Uterus (tissue), 3 donors: ENCODE measurements at regions not wholly inside any gene's neighbourhood (a gene's known extent, or its start where the extent isn't known, plus 50 kb on each side); places are given as distances from the start of the nearest gene placed in this dataset.

Experiments
- DNase-seq, 2 donors: peaks; one replicate each; pipeline ENCODE4 v3.0.0-alpha.2; 2019 to 2020
- H3K27ac ChIP-seq, 2 donors: fragments of 200-600 bp; sonication (generic); 1 replicate in 1 of 2; 2 replicates in 1 of 2; pipeline ENCODE4 v1.5.1; 2016 to 2018
- H3K27me3 ChIP-seq, 2 donors: fragments of 200-600 bp; sonication (generic); one replicate each; pipeline ENCODE4 v1.5.1; 2018 to 2019; ENCODE audit warnings: control low read depth in 1 of 2
- H3K36me3 ChIP-seq, 2 donors: fragments of 200-600 bp; sonication (generic); one replicate each; pipeline ENCODE4 v1.5.1; 2019; ENCODE audit warnings: control low read depth in 1 of 2
- H3K4me1 ChIP-seq, 2 donors: fragments of 200-600 bp; sonication (generic); one replicate each; pipeline ENCODE4 v1.5.1; 2018 to 2019; ENCODE audit warnings: control low read depth in 1 of 2
- H3K4me3 ChIP-seq, 2 donors: fragments of 200-600 bp; sonication (generic); 1 replicate in 1 of 2; 2 replicates in 1 of 2; pipeline ENCODE4 v1.5.1; 2018 to 2019; ENCODE audit warnings: mild to moderate bottlenecking in 1 of 2
- H3K9me3 ChIP-seq, 2 donors: fragments of 200-600 bp; sonication (generic); one replicate each; pipeline ENCODE4 v1.5.1; 2019; ENCODE audit warnings: control low read depth in 1 of 2
- CTCF ChIP-seq, 4 experiments: fragments of 200-600 bp in 2 of 4; fragments of 450-650 bp in 2 of 4; sonication (generic) in 2 of 4; IDR thresholded peaks; one replicate each; pipeline ENCODE4 v1.5.1; 2016 to 2019; ENCODE audit warnings: antibody characterized with exemption in 4 of 4, mild to moderate bottlenecking in 2 of 4, moderate library complexity in 1 of 4
- POLR2A ChIP-seq, 2 donors: fragments of 450-650 bp; IDR thresholded peaks; one replicate each; pipeline ENCODE4 v1.6.1; 2016; ENCODE audit warnings: antibody characterized with exemption in 2 of 2, mild to moderate bottlenecking in 1 of 2, moderate library complexity in 1 of 2
- intact Hi-C: fragments of 100-400 bp; cut with DNase I; formaldehyde crosslinking; loops from one replicate; pipeline ENCODE4 v1.15.1; 2023; ENCODE audit warnings: low total_unique reads
- donor health status: DM: yes; HTN: yes; CAD: no.

- Histone ChIP-seq H3K4me1 (no peaks in the 10 kb centered on the region), H3K4me3 (no peak overlapping the region), H3K27ac (no peak overlapping the region), H3K9me3 (no peaks in the 10 kb centered on the region), H3K27me3 (no peaks in the 10 kb centered on the region), H3K36me3 (no peaks in the 10 kb centered on the region)
- no peak for TF ChIP-seq POLR2A (IDR thresholded peaks at IDR 0.05)
- TF ChIP-seq CTCF (IDR thresholded peaks at IDR 0.05) = no peak
- no peak for DNase-seq
- intact Hi-C loops = no loop called here
Observed at GRCh38 chr12:126898562-126898961, 1368.4 kb upstream of the TMEM132C start.

GRCh38 chr12:126899926-126900792 is 1366.8 kb upstream of the TMEM132C start:
- no peaks in the 10 kb centered on the region for H3K36me3 ChIP-seq
- no peaks in the 10 kb centered on the region for H3K4me1 ChIP-seq
- intact Hi-C loops = no loop called here
- DNase-seq = no peak
- no peaks in the 10 kb centered on the region for H3K9me3 ChIP-seq
- H3K27ac ChIP-seq = no peak overlapping the region
- H3K27me3 ChIP-seq = no peaks in the 10 kb centered on the region
- H3K4me3 ChIP-seq = no peak overlapping the region
- TF ChIP-seq CTCF (IDR thresholded peaks at IDR 0.05) (no peak), POLR2A (IDR thresholded peaks at IDR 0.05) (no peak)

- Histone ChIP-seq H3K4me3 (no peak overlapping the region), H3K9me3 (no peaks in the 10 kb centered on the region), H3K4me1 (no peaks in the 10 kb centered on the region), H3K27me3 (no peaks in the 10 kb centered on the region), H3K36me3 (no peaks in the 10 kb centered on the region), H3K27ac (no peak overlapping the region)
- no peak for TF ChIP-seq POLR2A (IDR thresholded peaks at IDR 0.05)
- TF ChIP-seq CTCF (IDR thresholded peaks at IDR 0.05) = no peak
- intact Hi-C loops = no loop called here
- no peak for DNase-seq
Observed at GRCh38 chr12:126903027-126903876, 1363.7 kb upstream of the TMEM132C start.

- H3K9me3 ChIP-seq = no peaks in the 10 kb centered on the region
- DNase-seq = no peak
- H3K4me1 ChIP-seq = no peaks in the 10 kb centered on the region
- H3K4me3 ChIP-seq = no peak overlapping the region
- TF ChIP-seq POLR2A (IDR thresholded peaks at IDR 0.05) (no peak), CTCF (IDR thresholded peaks at IDR 0.05) (no peak)
- no peak overlapping the region for H3K27ac ChIP-seq
- H3K36me3 ChIP-seq = no peaks in the 10 kb centered on the region
- no peaks in the 10 kb centered on the region for H3K27me3 ChIP-seq
- intact Hi-C loops = no loop called here
Observed at GRCh38 chr12:126905752-126906151, 1361.2 kb upstream of the TMEM132C start.
